WI38 (cell line): ENCODE measurements at regions not wholly inside any gene's neighbourhood (a gene's known extent, or its start where the extent isn't known, plus 50 kb on each side); places are given as distances from the start of the nearest gene placed in this dataset.

Experiments used
- H3K4me3 ChIP-seq: 2 replicates; pipeline ENCODE4 v1.5.1; 2011; ENCODE audit warnings: low read depth, mild to moderate bottlenecking, control low read depth, low read length
- TF ChIP-seq, protein P1 (sequence below): IDR thresholded peaks from 2 replicates; pipeline ENCODE4 v1.5.1; 2012; ENCODE audit warnings: low read depth, mild to moderate bottlenecking, control low read depth, low read length

DNA sequence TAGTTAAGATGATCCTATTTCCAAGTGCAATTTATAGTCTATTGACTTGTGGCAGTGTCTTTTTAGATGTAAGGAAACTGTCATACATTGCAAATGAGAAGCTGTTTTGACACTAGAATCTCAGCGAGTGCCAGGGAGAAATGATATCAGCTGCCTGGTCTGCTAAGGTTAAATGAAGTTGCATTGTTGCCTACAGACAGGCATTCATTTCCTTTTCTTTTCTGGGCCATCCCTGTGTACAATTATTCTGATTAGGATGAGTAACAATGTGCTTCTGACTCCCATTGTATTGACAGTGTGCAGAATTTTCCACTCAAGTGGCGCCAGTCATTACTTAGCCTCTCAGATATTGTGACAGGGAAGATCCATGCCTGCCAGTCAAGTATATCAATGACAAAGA, 231.2 kb downstream of the GPAT3 start:
- H3K4me3 ChIP-seq, result no peak overlapping the region
- TF ChIP-seq, protein P1, sequence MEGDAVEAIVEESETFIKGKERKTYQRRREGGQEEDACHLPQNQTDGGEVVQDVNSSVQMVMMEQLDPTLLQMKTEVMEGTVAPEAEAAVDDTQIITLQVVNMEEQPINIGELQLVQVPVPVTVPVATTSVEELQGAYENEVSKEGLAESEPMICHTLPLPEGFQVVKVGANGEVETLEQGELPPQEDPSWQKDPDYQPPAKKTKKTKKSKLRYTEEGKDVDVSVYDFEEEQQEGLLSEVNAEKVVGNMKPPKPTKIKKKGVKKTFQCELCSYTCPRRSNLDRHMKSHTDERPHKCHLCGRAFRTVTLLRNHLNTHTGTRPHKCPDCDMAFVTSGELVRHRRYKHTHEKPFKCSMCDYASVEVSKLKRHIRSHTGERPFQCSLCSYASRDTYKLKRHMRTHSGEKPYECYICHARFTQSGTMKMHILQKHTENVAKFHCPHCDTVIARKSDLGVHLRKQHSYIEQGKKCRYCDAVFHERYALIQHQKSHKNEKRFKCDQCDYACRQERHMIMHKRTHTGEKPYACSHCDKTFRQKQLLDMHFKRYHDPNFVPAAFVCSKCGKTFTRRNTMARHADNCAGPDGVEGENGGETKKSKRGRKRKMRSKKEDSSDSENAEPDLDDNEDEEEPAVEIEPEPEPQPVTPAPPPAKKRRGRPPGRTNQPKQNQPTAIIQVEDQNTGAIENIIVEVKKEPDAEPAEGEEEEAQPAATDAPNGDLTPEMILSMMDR, result no peak

DNA sequence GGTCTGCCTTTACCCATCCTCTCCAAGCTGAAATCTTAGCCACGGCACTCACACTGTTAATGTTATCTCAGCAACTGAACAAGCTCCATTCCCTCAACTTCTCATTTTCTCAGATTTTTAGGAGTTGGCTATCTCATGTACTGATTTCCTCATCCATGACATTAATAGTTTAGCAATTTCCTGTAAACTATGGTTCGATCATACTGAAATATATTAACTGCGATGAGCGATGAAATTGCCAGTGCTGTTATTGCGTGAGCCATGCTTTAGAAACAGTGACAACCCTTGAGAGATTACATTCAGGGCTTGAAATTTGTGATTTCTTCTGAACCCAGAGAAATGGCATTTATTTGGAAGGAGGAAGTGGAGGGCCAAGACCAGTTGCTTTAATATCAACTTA, 223.7 kb downstream of the GPAT3 start:
- TF ChIP-seq, protein P1, result no peak

DNA sequence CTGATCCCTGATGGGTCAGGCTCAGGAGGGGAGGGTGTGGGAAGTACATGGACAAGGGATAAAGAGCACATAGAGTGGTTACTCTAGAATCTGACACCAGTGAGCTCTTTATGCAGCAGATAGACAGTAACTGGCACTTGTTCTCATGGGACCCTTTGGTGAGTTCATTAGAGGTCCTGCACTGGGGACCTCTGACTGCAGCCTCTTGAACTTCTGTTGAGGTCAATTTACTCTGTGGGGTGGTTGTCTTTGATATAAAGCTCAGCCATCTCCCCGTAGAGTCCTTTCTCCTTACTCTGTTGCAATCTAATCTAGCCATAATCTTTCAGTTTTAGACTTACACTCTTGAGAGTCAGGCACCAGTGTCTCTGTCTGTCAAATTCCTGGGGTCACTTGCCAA, 222.4 kb downstream of the GPAT3 start:
- TF ChIP-seq, protein P1, result no peak
- H3K4me3 ChIP-seq, result no peak overlapping the region

More for the DNA sequence above, 223.7 kb downstream of the GPAT3 start:
- no peak overlapping the region for H3K4me3 ChIP-seq

DNA sequence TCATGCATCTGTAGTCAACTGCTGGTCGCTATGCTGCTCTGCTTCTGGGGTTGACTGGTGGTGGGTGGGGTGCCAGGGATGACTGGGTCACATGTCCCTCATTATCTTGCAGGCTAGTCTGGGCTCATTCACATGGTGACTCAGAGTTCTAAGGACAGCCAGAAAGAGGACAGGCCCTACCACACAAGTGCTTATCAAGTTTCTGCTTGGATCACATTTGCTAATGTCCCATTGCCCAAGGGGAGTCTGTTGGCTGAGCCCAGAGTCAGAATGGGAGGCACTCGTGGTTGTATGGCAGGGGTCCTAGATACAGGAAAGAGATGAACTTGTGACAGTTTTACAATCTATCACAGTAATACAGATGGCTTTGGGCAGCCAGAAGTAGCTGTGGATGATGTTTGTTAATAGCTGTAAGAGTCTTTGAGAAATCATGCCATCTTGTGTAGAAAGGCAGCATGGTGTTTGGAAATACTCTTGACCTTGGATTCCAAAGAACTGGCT, 221.3 kb downstream of the GPAT3 start:
- H3K4me3 ChIP-seq, result no peak overlapping the region
- TF ChIP-seq, protein P1, result no peak

DNA sequence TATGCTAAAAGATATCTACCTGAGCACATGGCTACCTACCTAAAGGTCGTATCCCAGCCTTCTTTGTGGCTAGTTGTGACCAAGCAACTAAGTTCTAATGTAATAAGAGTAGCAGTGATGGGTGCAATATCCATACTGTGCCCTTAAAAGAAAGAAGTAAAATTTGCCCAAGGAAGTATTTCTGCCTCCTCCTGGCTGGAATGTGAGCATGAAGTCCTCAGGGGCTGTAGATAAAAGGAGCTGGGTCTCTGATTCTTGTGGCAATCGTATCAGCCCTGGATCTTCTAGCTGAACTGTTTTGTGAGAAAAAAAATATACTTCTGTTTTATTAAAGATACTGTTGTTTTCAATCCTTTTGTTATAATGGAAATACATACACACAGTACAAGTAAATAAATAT, 217.4 kb downstream of the GPAT3 start:
- TF ChIP-seq, protein P1, result no peak
- no peak overlapping the region for H3K4me3 ChIP-seq

DNA sequence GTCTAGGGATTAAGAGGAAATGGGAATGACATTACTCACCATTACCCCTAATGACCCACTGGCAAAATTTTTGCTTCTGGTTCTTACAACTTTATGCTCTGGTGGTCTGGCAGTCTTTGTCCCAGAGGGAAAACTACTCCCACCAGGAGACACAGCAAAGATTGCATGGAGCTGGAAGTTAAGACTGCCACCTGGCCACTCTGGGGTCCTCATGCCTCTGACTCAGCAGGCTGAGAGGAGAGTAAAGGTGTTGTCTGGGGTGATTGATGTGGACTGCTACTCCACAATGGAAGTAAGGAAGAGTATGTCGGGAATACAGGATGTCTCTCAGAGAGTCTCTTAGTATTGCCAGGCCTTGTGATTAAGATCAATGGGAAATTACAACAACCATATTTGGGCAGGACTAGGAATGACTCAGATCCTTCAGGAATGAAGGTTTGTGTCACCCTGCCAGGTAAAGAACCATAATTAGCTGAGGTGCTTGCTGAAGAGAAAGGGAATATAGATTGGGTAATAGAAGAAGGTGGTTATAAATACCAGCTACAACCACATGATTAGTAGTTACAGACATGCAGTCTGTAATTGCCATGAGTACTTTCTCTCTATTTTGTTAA, 215.5 kb downstream of the GPAT3 start:
- H3K4me3 ChIP-seq, result no peak overlapping the region
- TF ChIP-seq, protein P1, result no peak

DNA sequence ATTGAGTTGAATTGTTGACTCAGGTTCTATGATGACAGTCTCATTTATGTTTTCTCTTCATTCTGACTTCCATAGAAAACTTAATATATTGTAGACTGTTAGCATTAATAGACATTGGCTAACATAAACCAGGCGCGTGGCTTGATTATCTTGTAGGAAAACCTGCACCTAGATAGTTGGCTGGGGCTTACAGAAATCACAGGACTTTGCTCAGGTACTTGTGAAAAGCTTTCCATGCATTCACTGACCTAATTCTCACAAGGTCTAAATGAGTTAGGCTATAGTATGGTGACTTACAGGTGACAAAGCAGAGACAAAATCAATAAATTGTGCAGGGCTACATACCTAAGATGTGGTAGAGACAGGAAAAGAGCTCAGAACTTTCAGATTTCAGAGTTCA, 212.8 kb downstream of the GPAT3 start:
- TF ChIP-seq, protein P1, result no peak
- H3K4me3 ChIP-seq, result no peak overlapping the region
